ENCODE measurements at regions not wholly inside any gene's neighbourhood (a gene's known extent, or its start where the extent isn't known, plus 50 kb on each side); places are given as distances from the start of the nearest gene placed in this dataset.
A peak's percentile ranks its signal among the peaks of the same experiment; 100 is the strongest.

DNA sequence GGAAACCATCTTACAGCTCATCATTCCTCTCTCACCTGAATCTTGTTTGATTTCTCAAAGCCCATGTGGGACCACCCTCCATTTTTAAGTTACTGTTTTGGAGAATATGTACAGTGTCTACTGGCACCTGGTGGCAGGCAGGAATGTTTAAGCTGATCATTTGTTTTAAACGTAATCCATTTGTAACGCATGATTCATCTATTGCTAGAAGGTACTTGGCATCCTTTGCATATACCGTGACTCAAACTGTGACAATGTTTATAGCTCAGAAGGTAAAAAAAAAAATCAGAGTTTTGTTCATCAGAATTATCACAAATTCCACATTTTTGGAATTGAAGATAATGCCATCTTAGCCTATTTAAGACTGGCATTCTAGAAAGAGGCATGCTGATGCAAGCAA, 1007.5 kb upstream of the EEF2KMT start:
- DNase-seq: no peak

DNA sequence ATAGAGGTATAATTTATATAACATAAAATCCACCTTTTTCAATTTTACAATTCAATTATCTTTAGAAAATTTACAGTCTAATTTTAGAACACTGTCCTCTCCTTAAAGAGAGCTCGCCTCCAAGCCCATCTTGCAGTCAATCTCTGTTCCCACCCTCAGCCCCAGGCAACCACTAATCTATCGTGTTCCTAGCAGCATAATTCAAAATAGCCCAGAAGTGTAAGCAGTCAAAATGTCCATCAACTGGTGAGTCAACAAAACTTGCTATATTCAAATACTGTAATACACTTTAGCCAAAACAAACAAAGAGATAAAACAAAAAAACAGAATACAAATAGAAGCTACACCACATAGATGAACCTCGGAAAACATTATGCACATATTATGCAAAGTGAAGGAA, 1006.8 kb upstream of the EEF2KMT start:
- DNase-seq: no peak

DNA sequence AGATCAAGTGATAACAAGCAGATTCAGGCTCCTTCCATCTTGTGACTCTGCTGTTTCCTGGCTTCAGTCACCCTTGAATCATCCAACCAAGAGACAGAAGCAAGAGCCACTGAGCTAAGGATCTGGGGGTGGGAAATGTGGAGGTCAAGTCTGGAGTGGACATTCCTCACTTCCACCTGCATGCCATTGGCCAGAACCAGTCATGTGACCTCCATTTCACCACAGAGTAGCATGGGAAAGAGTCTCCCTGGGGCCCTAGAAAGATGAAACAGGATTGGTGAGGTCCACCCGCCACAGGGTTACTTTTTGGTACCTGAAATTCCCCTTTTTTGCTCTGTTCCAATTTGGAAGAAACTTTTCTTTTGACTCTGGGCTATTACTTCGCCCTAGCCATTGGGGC, 1006.0 kb upstream of the EEF2KMT start:
- no peak for DNase-seq

GRCh38 chr16:6099102-6099501, 1001.5 kb upstream of the EEF2KMT start:
- no peak for DNase-seq

GRCh38 chr16:6096931-6097670, 999.5 kb upstream of the EEF2KMT start:
- no peak for DNase-seq

DNA sequence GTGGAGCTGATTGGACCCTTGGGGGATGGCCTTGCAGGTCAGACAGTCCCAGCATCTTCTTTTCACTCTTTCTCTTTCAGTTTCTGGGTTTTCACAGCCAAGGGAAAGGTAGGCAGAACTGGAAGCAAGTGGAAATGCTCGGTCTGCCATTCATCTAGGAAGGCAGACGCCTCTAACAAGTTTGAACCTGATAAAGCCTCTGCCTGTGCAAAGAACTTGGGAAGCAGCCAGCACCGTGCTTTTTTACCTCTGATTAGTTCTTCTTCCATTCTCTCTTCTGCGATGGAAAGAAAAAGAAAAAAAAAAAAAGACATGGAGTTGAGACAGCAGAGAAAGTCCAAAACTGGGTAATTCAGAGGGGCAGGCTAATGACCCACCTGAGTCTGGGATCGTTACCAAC, 997.8 kb upstream of the EEF2KMT start:
- DNase-seq: no peak

DNA sequence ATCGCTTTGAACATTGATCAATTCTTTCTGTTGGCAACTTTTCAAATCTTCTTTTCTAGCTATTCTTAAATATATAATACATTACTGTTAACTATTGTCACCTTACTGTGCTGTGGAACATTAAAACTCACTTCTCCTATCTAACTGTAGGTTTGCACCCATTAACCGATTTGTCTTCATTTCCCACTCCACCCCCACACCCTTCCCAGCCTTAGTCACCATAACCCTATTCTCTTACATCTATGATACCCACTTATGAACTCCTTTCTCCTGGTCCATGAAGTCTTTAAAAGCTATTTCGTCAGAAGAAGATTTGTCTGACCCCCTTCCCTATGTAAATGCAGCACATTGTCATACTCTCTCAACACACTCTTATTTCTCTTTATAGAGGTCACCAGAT, 993.4 kb upstream of the EEF2KMT start:
- DNase-seq: no peak

- peak in 1 of 2 donors; percentile 48 for DNase-seq
These were observed 983.9 kb upstream of the EEF2KMT start for GRCh38 chr16:6081320-6081976.

GRCh38 chr16:6076631-6077030, 979.0 kb upstream of the EEF2KMT start:
- DNase-seq: no peak

DNA sequence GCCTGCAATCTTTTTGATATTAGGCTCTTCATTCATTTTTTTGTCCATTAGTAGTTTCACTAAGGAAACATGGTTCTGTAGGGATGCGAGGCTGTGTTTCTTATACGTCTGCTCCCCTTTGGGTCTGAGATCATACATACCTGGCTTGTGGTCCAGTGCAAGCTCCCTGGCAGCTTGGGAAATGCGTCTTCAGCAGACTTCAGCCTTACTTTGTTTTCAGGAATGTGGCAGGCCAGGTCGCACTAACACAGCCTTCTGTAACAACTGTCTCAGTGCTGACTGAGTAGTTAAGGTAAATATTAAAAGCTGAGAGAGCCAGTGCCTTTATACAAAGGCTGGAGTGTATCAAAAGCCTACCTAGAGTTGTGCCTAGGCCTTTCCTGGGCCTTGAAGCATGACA, 970.5 kb upstream of the EEF2KMT start:
- no peak for DNase-seq

DNA sequence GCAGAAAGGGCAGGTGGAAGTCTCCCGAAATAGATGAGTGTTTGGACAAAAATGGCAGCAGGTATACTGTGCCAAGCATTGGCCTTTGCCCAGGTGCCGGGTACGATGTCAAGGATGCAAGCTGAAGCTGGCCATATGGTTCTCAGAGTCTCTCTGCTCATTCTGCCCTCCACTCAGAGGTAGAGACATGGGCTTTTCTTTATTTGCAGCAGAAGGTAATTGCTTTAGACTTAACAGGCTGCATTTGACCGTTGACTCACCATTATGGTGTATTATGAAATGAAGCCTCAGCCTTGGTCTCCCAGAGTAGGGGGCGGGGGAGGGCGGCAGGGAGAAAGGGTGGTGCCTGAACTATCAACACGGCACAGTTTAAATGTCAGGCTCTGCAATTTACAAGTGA, 969.1 kb upstream of the EEF2KMT start:
- DNase-seq: no peak

DNA sequence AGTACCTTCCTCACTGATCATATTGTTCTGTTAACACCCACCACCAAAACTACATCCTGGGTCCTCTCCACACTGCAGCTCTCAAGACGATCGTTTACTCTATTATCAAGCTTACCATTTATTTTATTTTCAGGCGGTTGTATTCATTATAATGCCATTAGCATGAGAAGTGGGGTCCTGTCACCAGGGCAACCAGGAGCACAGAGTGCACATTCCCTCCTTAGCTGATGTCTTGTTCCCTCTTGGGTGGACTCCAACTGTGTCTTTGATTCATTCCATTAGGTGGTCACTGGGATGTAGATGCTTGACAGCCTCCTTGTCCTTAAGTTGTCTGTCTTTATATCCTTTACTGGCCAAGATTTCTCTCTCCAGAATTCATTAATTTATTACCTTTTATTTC, 965.9 kb upstream of the EEF2KMT start:
- no peak for DNase-seq

DNA sequence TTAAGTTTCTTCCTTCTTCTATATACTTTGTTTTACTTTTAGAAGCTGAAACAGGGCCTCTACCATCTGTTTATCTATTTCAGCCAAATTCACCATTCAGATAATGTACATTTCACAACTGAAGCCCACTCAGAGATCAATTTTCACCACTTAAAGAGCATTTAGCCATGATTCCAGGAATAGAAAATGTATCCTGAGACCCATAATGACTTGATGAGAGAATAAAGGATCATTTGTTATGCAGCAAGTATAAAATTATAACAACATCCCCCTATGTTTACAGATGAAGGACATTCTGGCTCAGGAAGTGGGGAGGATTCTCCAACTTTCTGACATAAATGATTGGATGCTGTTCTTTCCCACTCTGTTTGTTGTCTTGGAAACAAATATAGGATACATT, 962.1 kb upstream of the EEF2KMT start:
- no peak for DNase-seq

DNA sequence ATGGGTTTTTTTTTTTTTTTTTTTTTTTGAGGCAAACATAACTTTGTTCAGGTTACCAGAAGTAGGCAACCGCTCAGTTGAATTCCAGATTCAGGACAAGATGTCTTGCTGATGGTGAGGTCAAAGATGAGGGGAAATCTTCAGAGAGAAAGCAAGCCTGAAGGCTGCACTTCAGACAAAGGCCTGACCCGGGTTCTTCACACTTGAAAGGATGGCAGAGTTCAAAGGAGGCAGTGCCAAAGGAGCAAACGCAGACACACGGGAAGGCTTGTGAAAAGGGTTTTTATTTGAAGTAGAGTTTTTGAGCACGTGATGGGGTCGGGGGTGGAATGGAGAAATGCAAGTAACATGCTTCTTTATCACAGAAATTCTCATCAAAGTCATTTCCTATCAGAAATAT, 960.2 kb upstream of the EEF2KMT start:
- DNase-seq: no peak

DNA sequence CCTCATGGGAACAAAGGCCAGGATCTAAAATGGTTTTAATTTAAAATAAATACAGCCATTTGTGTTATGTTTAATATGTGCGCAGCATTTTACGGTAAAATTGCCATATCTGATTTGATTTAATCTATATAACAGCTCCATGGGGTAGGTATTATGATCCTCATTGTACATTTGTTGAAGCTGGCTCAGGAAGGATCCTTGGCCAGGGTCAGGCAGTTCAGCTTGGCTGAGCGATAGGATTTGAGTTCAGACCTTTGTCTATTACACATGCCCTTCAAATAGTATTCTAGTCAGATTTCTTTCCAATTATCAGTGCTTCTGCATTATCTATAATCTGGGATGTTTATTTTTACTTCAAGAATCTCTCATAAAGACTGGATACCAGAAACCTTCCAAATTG, 950.4 kb upstream of the EEF2KMT start:
- no peak for DNase-seq

DNA sequence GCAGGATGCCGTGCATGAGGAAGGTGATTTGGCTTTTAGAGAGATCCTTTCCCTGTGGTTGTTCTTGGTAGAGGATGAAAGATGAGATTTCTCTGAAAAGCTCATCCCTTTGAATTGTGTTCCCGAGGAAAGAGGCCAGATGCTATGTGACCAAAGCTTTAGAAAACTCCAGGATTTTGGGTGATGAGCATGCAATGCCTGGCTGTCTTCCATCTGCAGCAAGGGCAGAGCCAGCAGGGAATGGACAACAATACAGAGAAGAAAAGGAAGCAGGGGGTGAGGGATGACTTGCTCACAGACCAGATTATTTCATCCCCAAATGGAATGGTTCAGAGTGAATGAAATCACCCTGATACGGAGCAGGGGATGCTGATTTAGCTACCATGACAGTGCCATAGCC, 949.7 kb upstream of the EEF2KMT start:
- DNase-seq: no peak

DNA sequence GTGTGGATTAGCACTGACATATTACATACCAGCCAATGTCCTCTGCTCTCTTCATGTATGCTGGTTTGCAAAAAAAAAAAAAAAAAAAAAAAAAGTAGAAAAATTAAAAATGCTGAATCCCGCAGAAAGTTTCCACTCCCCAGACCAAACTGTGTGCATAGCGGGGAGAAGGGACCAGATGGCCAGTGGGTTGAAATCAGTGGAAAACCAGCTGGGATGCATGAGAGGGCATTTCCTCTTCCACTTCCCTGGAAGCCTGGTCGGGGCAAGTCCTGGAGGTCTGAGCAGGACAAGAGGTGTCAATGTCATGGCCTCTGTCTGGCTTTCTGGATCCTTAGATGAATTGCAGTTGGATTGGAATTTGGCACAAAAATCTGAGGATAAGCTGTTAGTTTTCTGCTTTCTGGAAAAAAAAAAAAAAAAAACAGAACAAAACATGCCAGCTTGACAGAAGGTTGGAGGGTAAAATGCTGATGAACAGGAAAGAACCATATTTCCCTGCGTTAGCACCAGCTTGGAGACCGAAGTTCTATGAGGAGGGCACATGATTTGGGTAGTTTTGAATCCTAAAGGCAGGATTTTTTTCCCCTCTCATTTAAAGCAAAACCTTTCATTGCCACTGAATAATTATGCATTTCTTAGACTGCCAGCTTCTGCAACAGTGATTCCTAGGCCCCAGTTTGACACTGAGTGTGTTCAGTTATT, 941.5 kb upstream of the EEF2KMT start:
- no peak for DNase-seq

GRCh38 chr16:6035161-6035560, 937.6 kb upstream of the EEF2KMT start:
- no peak for DNase-seq

- DNase-seq: no peak
These were observed 936.9 kb upstream of the EEF2KMT start for GRCh38 chr16:6034511-6034910.

GRCh38 chr16:6032438-6032837, 934.8 kb upstream of the EEF2KMT start:
- DNase-seq: no peak

- DNase-seq: no peak
These were observed 934.0 kb upstream of the EEF2KMT start for GRCh38 chr16:6031567-6031966.

- no peak for DNase-seq
These were observed 933.5 kb upstream of the EEF2KMT start for GRCh38 chr16:6031102-6031501.

GRCh38 chr16:6027733-6028132, 930.1 kb upstream of the EEF2KMT start:
- DNase-seq: no peak

GRCh38 chr16:6023449-6023848, 925.9 kb upstream of the EEF2KMT start:
- DNase-seq: no peak

Measured in inflammatory macrophage treated with lipopolysaccharide for 1 hour (primary cell).